ENCODE measurements at regions not wholly inside any gene's neighbourhood (a gene's known extent, or its start where the extent isn't known, plus 50 kb on each side); places are given as distances from the start of the nearest gene placed in this dataset.

DNA sequence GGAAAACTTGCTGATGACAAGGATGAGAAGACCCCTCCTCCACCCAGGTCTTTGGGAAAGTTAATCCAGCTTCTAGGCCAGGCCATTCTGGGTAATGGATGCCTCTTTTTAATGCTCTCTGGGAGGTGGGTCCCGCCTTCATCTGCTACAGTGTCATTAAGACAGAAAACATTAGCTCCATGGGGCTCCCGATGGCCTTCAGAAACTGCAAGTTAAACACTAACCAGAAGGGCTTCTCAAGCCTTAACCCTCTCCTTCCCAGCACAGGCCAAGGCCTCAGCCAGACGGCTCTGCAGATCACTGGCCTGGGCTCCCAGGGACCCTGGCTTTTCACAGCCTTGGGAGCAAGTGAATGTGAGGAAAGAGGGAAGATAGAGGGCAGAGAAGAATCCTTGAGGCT is 364.9 kb downstream of the MATN1 start:
- TF ChIP-seq BRCA1 (IDR thresholded peaks at IDR 0.05; ENCODE audit: low read depth, low read length) (no peak), CEBPB (IDR thresholded peaks at IDR 0.05; ENCODE audit: borderline replicate concordance in 1 of 2, low read depth in 2 of 2, low read length in 2 of 2) (no peak), SP1 (IDR thresholded peaks at IDR 0.05; ENCODE audit: low read depth, low read length) (no peak), NRF1 (conservative IDR thresholded peaks at IDR 0.05; ENCODE audit: low read depth, low read length) (no peak)
- TF ChIP-seq, protein P1, sequence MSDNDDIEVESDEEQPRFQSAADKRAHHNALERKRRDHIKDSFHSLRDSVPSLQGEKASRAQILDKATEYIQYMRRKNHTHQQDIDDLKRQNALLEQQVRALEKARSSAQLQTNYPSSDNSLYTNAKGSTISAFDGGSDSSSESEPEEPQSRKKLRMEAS (IDR thresholded peaks at IDR 0.05; ENCODE audit: low read depth, low read length) = no peak
- TF ChIP-seq, protein P2, sequence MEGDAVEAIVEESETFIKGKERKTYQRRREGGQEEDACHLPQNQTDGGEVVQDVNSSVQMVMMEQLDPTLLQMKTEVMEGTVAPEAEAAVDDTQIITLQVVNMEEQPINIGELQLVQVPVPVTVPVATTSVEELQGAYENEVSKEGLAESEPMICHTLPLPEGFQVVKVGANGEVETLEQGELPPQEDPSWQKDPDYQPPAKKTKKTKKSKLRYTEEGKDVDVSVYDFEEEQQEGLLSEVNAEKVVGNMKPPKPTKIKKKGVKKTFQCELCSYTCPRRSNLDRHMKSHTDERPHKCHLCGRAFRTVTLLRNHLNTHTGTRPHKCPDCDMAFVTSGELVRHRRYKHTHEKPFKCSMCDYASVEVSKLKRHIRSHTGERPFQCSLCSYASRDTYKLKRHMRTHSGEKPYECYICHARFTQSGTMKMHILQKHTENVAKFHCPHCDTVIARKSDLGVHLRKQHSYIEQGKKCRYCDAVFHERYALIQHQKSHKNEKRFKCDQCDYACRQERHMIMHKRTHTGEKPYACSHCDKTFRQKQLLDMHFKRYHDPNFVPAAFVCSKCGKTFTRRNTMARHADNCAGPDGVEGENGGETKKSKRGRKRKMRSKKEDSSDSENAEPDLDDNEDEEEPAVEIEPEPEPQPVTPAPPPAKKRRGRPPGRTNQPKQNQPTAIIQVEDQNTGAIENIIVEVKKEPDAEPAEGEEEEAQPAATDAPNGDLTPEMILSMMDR (IDR thresholded peaks at IDR 0.05 in 2 of 3, conservative IDR thresholded peaks at IDR 0.05 in 1 of 3; ENCODE audit: control insufficient read depth in 2 of 3, extremely low read depth in 1 of 3, insufficient read depth in 1 of 3, low read depth in 3 of 3, low read length in 3 of 3) = no peak
